Heart right ventricle (tissue), 16 donors: ENCODE measurements at regions not wholly inside any gene's neighbourhood (a gene's known extent, or its start where the extent isn't known, plus 50 kb on each side); places are given as distances from the start of the nearest gene placed in this dataset.
"Not testable (repeated sequence)": the region's sequence is repeated elsewhere in the genome, so short reads cannot be mapped to it uniquely, and the experiment has no call there.

Experiments used
- ATAC-seq, 8 donors: fragments of 200-7000 bp; cut with Tn5 transposase; one replicate each; pipeline ENCODE4 v1.9.1; 2020; ENCODE audit warnings: mild to moderate bottlenecking in 8 of 8, moderate library complexity in 8 of 8, moderate number of reproducible peaks in 1 of 8
- DNase-seq, 2 donors: peaks; one replicate each; pipeline ENCODE4 v3.0.0-alpha.2; 2020
- H3K27ac ChIP-seq, 10 donors: fragments of 200-600 bp; sonication (generic) in 2 of 10; one replicate each; pipeline versions ENCODE4 v1.5.0 to v1.8.0; 2020 to 2022; ENCODE audit warnings: mild to moderate bottlenecking in 3 of 10
- H3K27me3 ChIP-seq, 7 donors: fragments of 200-600 bp; one replicate each; pipeline ENCODE4 v1.8.0; 2021 to 2022; ENCODE audit warnings: mild to moderate bottlenecking in 2 of 7
- H3K36me3 ChIP-seq, 9 donors: fragments of 200-600 bp; sonication (generic) in 1 of 9; one replicate each; pipeline versions ENCODE4 v1.5.0 to v1.8.0; 2020 to 2022; ENCODE audit warnings: mild to moderate bottlenecking in 2 of 9
- H3K4me1 ChIP-seq, 9 donors: fragments of 200-600 bp; sonication (generic) in 1 of 9; one replicate each; pipeline versions ENCODE4 v1.5.0 to v1.8.0; 2020 to 2022; ENCODE audit warnings: mild to moderate bottlenecking in 4 of 9
- H3K4me3 ChIP-seq, 10 donors: fragments of 200-600 bp; sonication (generic) in 2 of 10; one replicate each; pipeline versions ENCODE4 v1.5.0 to v1.8.0; 2020 to 2022; ENCODE audit warnings: mild to moderate bottlenecking in 7 of 10, moderate library complexity in 2 of 10
- H3K9me3 ChIP-seq, 11 donors: fragments of 200-600 bp in 10 of 11; sonication (generic) in 2 of 11; one replicate each; pipeline versions ENCODE4 v1.5.0 to v1.8.0; 2013 to 2022; ENCODE audit warnings: mild to moderate bottlenecking in 2 of 11, control low read depth in 1 of 11, moderate library complexity in 1 of 11
- CTCF ChIP-seq, 9 donors: fragments of 200-600 bp; sonication (generic) in 2 of 9; IDR thresholded peaks; one replicate each; pipeline versions ENCODE4 v1.5.0 to v1.8.0; 2021 to 2022; ENCODE audit warnings: antibody characterized with exemption in 9 of 9, mild to moderate bottlenecking in 5 of 9, moderate library complexity in 1 of 9
- WGBS, 2 donors: extraction: QIAGEN DNeasy Blood & Tissue Kit; methylation state at CpG; one replicate each; pipeline ENCODE4 v1.1.7; 2013; ENCODE audit warnings: inconsistent platforms in 1 of 2; 5-methylcytosine and 5-hydroxymethylcytosine counted together
- intact Hi-C, 10 donors: fragments of 100-400 bp; cut with DNase I; formaldehyde crosslinking; loops; one replicate each; pipeline versions ENCODE4 v1.11.1 to v1.14.2; 2022
- donor health status: Arrhythmogenic right ventricular cardiomyopathy.
- donor health status: ischemic (EF 13 %, LVEDD 7.1; RV severe dilation, severe dysfunction).
- donor health status: healthy with polysubstance abuse.
- donor health status: DM: no; HTN: yes; CAD: no.
- donor health status: DM: no; HTN: no; CAD: no.
- donor health status: ischemic (EF 25% LVEDD 6.9; RV normal size, moderate dysfunction).
- donor health status: ischemic (EF 25% LVEDD 5.7; RV mildly dilated, moderate dysfunction).
- donor health status: healthy.
- donor health status: DM: yes; HTN: yes; CAD: no.
- donor health status: Ischemic cardiomyopathy.
- donor health status: ischemic (EF 35%, LVEDD 5.7; RV mildly dilated, moderate dysfunction).
- donor health status: nonischemic (EF 11% LVEDD 7.7; RV severe dilation, severe dysfunction).
- donor health status: DM: yes; HTN: yes; CAD: no.
- donor health status: PGD.
- donor health status: ischemic (EF 29% LVEDD 5.4; RV normal size, mild dysfunction).
- donor health status: nonischemic (EF 23%, LVEDD 6.1; RV moderate dilation, normal function).

- H3K4me3 ChIP-seq, H3K36me3 ChIP-seq, H3K4me1 ChIP-seq, H3K9me3 ChIP-seq, DNase-seq, ATAC-seq, H3K27ac ChIP-seq, intact Hi-C loops, H3K27me3 ChIP-seq: not testable (repeated sequence)
- WGBS, 2 donors: 96 to 98% methylated on average over 5 of the region's 7 CpGs
Measured at GRCh38 chr2:87329529-87329928, 307.9 kb upstream of the PLGLB1 start.

DNA sequence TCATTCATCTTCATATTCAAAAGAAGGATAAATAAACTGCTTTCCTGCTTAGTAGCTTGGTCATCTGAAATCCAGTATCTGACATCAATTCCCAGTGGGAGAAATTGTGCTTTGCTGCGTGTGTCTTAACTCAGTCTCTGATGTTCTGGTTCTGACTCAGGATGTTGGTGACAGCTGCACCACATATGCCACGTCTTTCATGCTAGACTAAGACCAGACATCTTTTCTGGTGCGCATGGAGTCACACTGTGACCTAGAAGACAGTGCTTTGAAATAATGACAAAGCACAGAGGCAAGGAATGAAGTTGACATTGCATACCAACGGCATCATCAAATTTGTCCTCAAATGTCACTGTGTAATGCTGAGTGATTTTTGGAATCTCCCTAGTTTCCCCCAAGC is 308.8 kb upstream of the PLGLB1 start:
- H3K36me3 ChIP-seq, H3K4me3 ChIP-seq, intact Hi-C loops, H3K4me1 ChIP-seq, H3K9me3 ChIP-seq, DNase-seq, H3K27ac ChIP-seq, H3K27me3 ChIP-seq: not testable (repeated sequence)
- WGBS, 2 donors: no CpG with 5 or more reads among the region's 4 CpGs
- ATAC-seq: peak in 3 of 8 donors; percentile 27 to 50 (median 40)

DNA sequence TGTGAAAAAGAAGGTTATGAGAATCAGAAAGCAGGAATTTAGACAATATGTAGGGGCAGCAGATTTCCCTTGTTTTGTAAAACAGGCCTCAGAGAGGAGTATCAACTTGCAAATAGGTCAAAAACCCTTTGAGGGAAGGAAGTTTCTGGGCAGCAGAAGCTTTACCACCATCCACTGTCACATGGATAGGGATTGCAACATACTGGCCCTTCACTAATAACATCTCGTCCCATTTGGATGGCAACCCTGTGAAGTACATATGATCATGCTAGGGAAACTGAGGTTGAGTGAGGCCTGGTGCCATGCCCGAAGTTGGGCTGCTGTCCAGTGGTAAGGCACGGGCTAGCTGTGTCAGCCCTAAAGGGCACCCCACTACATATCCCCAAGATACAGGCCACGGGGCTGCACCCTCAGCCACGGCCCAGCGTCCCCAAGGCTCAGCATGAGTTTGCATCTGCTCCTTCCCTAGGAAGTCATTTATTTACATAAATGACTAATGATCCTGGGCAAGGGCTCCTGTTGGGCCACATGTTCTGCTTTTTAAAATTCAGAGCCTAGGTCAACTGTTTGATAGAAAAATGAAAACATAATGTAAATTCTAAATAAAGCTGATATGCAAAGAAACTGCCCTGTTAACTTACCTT is 310.4 kb upstream of the PLGLB1 start:
- H3K27me3 ChIP-seq, intact Hi-C loops, H3K4me1 ChIP-seq, H3K27ac ChIP-seq, H3K4me3 ChIP-seq, H3K9me3 ChIP-seq, H3K36me3 ChIP-seq, DNase-seq: not testable (repeated sequence)
- WGBS, 2 donors: 59 to 83% methylated on average over 3 to 5 of the region's 6 CpGs
- peak in 3 of 8 donors; percentile 16 to 33 (median 28) for ATAC-seq

GRCh38 chr2:87334888-87335287 is 313.2 kb upstream of the PLGLB1 start:
- H3K4me1 ChIP-seq, H3K27ac ChIP-seq, H3K9me3 ChIP-seq, H3K36me3 ChIP-seq, DNase-seq, ATAC-seq, intact Hi-C loops, H3K4me3 ChIP-seq, H3K27me3 ChIP-seq: not testable (repeated sequence)
- WGBS, 2 donors: 76 to 78% methylated on average over 2 of the region's 2 CpGs

- H3K9me3 ChIP-seq, DNase-seq, H3K36me3 ChIP-seq, H3K4me3 ChIP-seq, H3K4me1 ChIP-seq, intact Hi-C loops, H3K27ac ChIP-seq, H3K27me3 ChIP-seq: not testable (repeated sequence)
- ATAC-seq: peak in 4 of 8 donors; percentile 23 to 62 (median 44)
- WGBS, 2 donors: 25 to 46% methylated on average over 1 of the region's 1 CpG
Measured at GRCh38 chr2:87338998-87339397, 317.4 kb upstream of the PLGLB1 start.

- TF ChIP-seq CTCF (IDR thresholded peaks at IDR 0.05): peak; percentile 50 to 81 (median 72)
- ATAC-seq, H3K4me3 ChIP-seq, H3K27me3 ChIP-seq, H3K36me3 ChIP-seq, H3K27ac ChIP-seq, H3K9me3 ChIP-seq, H3K4me1 ChIP-seq, intact Hi-C loops: not testable (repeated sequence)
- peak; percentile 67 to 81 for DNase-seq
- WGBS, 2 donors: 19 to 31% methylated on average over 21 to 31 of the region's 31 CpGs
Measured at GRCh38 chr2:87341601-87342014, 320.0 kb upstream of the PLGLB1 start.

DNA sequence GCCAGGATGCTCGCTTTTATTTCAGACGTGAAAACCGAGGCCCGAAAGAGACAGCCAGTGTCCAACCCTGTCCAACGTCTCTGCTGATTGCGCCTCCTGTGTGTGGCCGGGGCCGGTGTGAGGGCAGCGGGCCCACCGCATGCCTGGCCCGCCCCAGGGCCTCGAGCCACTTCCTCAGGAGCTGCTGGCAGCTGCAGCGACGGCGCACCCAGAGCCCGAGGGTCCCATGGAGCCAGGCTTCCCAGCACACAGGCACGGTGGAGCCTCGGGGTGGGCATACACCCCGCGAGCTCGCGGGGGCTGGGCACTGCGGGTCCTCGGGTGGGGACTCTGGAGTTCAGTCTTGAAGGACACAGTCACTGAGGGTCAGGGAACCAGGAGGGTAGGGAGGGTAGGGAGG is 320.5 kb upstream of the PLGLB1 start:
- H3K36me3 ChIP-seq, H3K27ac ChIP-seq, intact Hi-C loops, ATAC-seq, H3K4me1 ChIP-seq, H3K9me3 ChIP-seq, H3K4me3 ChIP-seq, H3K27me3 ChIP-seq, DNase-seq: not testable (repeated sequence)
- WGBS, 2 donors: 90 to 91% methylated on average over 20 to 24 of the region's 24 CpGs

GRCh38 chr2:87343347-87343746 is 321.7 kb upstream of the PLGLB1 start:
- intact Hi-C loops, DNase-seq, H3K4me3 ChIP-seq, ATAC-seq, H3K4me1 ChIP-seq, H3K27ac ChIP-seq, H3K9me3 ChIP-seq, H3K36me3 ChIP-seq, H3K27me3 ChIP-seq: not testable (repeated sequence)
- 47 to 58% methylated on average over 5 to 6 of the region's 6 CpGs for WGBS, 2 donors

DNA sequence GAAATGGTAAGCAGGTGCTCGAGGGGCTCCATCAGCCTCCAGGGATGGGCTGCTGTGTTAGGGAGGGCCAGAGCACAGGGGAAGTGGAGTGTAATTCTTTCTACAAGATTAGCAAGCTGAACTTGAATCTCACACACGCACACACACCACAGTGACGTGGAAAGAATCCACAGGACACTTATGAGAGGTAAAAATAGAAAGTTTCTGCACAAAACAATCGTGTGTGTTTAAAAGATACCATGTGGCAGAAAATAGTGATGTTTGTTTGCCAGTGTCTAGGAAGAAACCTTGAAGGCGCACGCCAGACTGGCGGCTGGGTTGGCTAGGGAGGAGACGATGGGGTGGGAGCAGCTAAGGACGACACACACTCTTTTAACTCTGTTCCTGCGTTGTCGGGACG is 323.6 kb upstream of the PLGLB1 start:
- ATAC-seq, H3K4me3 ChIP-seq, H3K27me3 ChIP-seq, intact Hi-C loops, H3K36me3 ChIP-seq, DNase-seq, H3K9me3 ChIP-seq, H3K4me1 ChIP-seq, H3K27ac ChIP-seq: not testable (repeated sequence)
- WGBS, 2 donors: 67 to 72% methylated on average over 10 to 12 of the region's 12 CpGs

GRCh38 chr2:87348556-87348955 is 326.9 kb upstream of the PLGLB1 start:
- H3K4me3 ChIP-seq: peak overlapping the region in 1 of 10 donors; percentile 24
- 82 to 88% methylated on average over 29 to 52 of the region's 56 CpGs for WGBS, 2 donors
- DNase-seq, H3K36me3 ChIP-seq, H3K4me1 ChIP-seq, H3K27me3 ChIP-seq, ATAC-seq, H3K27ac ChIP-seq, intact Hi-C loops, H3K9me3 ChIP-seq: not testable (repeated sequence)

- H3K36me3 ChIP-seq, H3K27ac ChIP-seq, ATAC-seq, H3K4me3 ChIP-seq, H3K27me3 ChIP-seq, intact Hi-C loops, H3K4me1 ChIP-seq, DNase-seq, H3K9me3 ChIP-seq: not testable (repeated sequence)
- WGBS, 2 donors: 93% methylated on average over 29 to 51 of the region's 53 CpGs
Measured at GRCh38 chr2:87349006-87349405, 327.4 kb upstream of the PLGLB1 start.
